ENCODE measurements at regions not wholly inside any gene's neighbourhood (a gene's known extent, or its start where the extent isn't known, plus 50 kb on each side); places are given as distances from the start of the nearest gene placed in this dataset.

GRCh38 chr20:39946053-39946810, 742.8 kb downstream of the MAFB start:
- DNase-seq (ENCODE audit: low read depth in 4 of 4, low spot score in 1 of 4): no peak

- no peak for DNase-seq (ENCODE audit: low read depth in 4 of 4, low spot score in 1 of 4)
These were observed 744.2 kb downstream of the MAFB start for GRCh38 chr20:39944861-39945260.

DNA sequence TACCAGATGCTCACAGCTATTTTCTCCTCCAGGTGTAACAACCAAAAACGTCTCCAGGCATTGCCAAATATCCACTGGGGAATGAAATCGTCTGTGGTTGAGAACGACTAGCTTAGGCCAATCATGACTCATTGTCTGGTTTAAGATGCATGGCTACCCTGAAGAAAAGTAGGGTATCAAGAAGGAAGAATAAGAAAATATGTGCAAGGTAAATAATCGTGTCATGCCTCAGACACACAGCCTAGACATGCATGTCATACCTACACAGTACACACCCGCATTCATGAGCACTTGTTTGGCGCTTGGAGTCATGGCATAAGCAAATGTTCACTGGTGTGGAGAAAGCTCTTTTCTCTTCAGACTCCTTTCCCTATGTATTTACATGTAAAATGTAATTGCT, 745.7 kb downstream of the MAFB start:
- DNase-seq (ENCODE audit: low read depth in 4 of 4, low spot score in 1 of 4): no peak

GRCh38 chr20:39941245-39941644, 747.8 kb downstream of the MAFB start:
- DNase-seq (ENCODE audit: low read depth in 4 of 4, low spot score in 1 of 4): no peak

- no peak for DNase-seq (ENCODE audit: low read depth in 4 of 4, low spot score in 1 of 4)
These were observed 749.7 kb downstream of the MAFB start for GRCh38 chr20:39939241-39939865.

DNA sequence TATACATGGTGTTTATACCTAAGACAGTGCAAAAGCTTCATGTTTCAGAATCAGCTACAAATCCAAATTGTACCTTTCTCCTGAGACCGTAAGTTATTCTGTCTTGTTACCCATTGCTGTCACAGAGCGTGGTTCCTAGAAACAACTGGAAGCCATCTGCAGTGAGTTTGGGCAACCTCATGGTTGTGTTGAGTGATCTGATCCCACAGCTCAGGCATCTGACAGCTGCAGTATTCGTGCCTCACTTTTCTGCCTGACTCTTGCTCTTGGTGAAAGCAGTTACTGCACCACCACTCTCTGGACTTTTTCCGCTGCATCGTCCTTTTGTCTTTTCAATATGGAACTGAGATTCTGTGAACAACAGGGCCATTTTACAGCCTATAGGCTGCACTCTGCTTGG, 752.6 kb downstream of the MAFB start:
- DNase-seq (ENCODE audit: low read depth in 4 of 4, low spot score in 1 of 4): no peak

- DNase-seq (ENCODE audit: low read depth in 4 of 4, low spot score in 1 of 4): no peak
These were observed 753.1 kb downstream of the MAFB start for GRCh38 chr20:39935901-39936300.

DNA sequence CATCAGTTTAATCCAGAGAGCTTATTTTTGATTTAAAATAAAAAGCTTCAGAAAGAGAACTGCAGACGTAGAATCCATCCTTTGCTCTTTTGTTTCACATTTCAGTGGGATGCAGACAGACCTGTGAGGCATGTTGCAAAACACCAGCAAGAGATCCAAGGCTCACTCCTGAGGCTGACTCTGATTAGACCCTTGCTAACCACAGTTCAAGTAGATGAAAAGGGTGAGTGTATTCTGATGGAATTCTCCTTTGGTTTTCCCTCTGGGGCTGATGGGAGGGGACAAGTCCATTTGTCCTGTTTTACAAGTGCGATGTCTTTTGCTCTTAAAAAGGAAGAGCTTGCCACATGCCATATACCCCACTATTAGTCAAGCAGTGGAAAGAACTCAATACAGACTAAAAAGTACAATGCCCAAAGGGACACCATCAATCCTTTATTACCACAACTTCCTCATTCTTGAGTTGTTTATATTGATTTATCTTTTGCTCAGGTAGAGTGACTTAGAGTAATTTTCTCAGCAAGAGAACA, 772.7 kb downstream of the MAFB start:
- no peak for DNase-seq (ENCODE audit: low read depth in 4 of 4, low spot score in 1 of 4)

- DNase-seq (ENCODE audit: low read depth in 4 of 4, low spot score in 1 of 4): no peak
These were observed 775.8 kb downstream of the MAFB start for GRCh38 chr20:39913274-39913673.

DNA sequence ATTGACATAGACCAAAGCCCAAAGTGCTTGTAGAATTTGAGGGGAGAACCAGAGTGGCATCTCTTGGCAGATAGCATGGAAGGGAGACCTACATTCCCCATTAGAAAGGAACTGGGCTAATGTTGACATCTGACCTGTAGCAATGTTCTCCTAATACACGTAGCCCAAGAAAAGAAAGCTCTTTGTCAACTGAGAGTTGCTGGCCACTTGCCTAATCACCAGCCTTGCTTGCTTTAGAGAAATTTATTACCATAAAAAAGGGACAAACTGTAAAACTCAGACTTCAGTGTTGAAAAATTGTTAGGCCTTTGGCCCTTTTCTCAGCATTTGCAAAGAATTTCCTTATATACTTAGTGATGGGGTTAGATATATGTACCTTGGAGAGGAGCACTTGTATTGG, 777.5 kb downstream of the MAFB start:
- DNase-seq (ENCODE audit: low read depth in 4 of 4, low spot score in 1 of 4): no peak

- no peak for DNase-seq (ENCODE audit: low read depth in 4 of 4, low spot score in 1 of 4)
These were observed 778.5 kb downstream of the MAFB start for GRCh38 chr20:39910536-39910935.

DNA sequence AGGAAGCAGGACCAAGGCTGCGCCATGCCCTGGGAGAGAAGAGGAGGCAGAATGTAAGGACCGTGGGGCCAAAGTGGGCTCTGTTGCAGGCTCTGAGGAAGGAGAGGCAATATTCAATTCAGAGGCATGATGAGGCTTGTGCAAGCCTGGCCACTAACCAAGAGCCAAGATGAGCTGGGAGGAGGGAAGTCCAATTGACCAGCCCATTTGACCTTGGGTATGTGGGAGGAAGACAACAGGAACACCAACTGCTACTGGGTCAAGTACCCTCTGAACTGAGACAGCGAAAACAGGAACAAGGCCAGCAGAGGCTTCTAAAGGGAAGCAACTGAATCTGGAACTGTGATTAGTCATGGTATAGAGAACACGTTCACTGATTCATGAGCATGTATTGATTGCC, 779.6 kb downstream of the MAFB start:
- no peak for DNase-seq (ENCODE audit: low read depth in 4 of 4, low spot score in 1 of 4)

DNA sequence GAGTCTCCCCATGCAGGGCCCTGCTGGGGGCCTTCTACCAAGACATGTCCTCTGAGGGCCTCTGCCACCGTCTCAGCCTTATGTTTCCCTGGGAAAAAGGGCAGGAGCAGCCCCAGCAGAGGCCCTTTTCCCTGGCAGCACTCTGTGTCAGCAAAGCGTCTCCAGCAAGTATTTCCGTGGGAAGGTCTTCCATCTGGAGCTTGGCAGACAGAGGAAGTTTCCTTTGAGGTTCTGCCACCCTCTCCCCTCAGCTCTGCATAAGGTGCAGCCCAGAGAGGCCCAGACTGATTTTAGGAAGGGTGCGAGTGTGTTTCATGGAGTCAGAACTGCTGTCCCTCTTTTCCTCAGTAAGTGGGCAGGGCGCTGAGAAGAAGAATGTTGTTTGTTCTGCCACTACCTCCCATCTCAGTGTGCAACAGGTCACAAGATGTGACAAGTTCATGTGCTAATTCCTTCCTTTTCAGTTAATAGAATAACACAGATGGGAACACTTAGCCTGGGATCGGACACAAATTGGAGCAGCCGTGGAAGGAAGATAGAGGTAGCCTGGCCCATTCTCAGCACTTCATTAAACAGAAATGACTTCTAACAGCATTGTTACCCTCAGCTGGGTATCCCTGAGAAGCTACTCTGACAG, 784.4 kb downstream of the MAFB start:
- no peak for DNase-seq (ENCODE audit: low read depth in 4 of 4, low spot score in 1 of 4)

DNA sequence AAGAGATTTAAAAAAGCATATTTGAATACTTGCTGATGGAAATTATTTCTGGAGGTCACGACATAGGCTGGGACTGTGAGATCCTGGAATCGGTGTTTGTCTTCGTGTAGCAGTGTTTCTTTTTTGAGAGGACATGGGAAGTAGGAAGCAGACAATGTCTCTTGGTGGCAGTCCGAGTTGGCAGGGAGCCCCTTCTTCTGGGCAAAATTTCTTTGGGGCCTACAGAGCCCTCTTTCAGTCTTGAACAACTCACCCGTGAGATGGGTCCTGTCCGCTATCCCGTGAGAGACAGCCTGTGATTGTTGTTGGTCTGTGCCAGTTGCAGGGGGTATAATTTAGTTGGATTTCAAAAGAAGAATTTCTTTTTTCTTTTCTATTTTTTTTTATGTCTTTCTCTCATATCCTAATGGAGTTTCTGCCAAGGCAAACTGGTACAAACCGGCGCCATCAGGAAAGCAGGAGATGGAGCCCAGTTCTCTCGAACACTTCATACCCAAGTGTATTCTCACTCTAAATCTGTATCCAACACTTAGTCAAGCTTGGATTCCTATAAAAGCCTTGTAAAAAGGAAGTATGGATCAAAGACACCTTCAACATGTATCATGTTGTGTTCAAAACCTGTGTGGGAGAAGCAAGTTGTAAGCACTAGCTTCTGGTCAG, 785.1 kb downstream of the MAFB start:
- no peak for DNase-seq (ENCODE audit: low read depth in 4 of 4, low spot score in 1 of 4)

GRCh38 chr20:39899881-39900280, 789.2 kb downstream of the MAFB start:
- no peak for DNase-seq (ENCODE audit: low read depth in 4 of 4, low spot score in 1 of 4)

DNA sequence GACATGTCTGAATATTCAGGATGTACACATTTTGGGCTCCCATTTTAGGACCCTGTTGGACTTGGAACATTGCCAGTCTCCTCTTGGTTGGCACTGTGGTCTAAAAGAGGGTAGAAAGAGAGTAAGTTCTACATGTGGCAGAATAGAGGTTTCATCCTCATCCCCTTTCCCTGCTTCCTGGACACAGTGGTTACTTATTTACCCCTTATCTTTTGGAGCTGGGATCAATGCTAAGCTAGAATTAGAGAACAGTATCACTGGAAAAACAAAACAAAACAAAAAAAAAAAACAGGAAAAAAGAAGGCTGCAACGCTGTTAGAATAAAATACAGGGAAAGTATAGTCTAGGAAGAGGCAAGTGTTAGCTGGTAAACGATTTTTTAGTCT, 790.6 kb downstream of the MAFB start:
- DNase-seq (ENCODE audit: low read depth in 4 of 4, low spot score in 1 of 4): no peak

DNA sequence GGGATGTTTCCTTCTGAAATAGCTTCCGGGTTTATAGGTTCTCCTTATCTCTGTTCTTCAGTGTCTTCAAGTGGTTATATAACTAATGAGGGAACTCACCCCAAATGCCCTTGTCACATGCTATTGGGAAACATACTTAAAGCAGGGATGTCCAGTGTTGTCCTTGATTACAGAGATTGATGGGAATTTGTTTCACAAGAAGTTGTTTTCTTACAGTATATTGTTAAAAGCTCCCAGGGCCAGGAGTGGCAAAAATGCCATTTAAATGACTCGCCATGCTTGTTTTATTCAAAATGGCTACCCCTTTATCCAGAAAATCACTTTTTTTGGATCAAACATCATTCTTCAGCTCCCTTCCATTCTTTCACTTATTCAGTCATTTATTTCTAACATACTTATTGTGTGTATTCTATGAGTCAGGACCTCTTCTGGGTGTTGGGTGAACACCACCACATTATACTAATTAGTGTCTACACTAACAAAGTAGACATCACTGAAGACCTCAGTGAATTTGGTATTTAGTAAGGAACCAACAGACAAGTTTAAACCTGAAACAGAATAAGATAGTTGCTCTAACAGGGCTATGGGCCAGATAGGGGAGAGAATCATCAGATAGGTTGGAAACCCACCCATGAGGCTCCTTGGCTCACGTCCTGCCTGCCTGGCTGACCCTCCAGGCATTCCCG, 791.1 kb downstream of the MAFB start:
- no peak for DNase-seq (ENCODE audit: low read depth in 4 of 4, low spot score in 1 of 4)

- DNase-seq (ENCODE audit: low read depth in 4 of 4, low spot score in 1 of 4): no peak
These were observed 792.0 kb downstream of the MAFB start for GRCh38 chr20:39897058-39897457.

DNA sequence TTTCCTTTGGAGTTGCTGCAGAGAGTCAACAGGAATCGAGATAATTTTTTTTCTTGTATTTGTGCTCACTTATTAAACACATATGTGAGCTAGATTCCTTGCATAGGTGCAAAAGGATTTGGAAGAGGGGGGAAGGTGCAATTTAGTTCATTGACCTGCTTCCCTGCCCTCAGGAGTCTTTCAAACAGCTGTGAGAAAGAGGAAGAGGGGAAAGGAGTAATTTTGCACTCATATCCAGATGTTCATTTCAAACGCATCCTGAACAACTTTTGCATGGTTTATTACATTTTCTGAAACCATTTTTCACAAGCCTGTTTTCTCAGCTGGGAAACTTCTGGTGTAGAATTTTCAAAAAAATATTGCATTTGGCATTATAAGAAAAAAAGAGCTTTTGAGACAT, 795.0 kb downstream of the MAFB start:
- DNase-seq (ENCODE audit: low read depth in 4 of 4, low spot score in 1 of 4): no peak

DNA sequence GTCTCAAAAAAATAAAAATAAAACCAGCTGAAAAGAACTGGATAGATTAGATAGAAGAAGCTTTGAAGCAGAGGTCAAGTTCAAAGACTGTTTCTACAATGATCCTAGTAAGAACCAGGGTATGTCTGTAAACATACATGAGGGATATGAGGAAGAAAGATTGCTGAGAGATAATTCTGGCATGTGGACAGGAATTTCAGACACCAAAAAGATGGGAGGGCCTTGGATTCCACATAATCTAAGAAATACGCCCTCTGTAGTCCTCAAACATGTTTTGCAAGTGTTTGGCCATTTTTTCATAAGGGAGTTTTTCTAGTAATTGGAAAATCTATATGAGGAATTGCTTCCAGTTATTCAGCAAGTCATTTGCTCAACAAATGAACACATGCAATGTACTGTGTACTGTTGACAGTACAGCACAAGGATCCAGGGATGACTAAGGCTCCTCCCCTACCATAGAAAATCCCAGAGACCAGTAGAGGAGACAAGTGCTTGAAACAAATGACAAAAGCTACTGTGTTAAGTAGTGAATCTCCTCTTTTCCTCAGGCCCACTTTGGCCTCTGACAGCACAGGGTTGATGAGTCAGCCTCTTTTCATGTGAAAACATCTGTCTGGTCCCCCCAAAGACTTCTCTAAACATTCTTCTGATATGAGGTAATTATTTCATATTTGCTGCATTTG, 795.9 kb downstream of the MAFB start:
- DNase-seq (ENCODE audit: low read depth in 4 of 4, low spot score in 1 of 4): no peak

GRCh38 chr20:39890697-39891096, 798.3 kb downstream of the MAFB start:
- no peak for DNase-seq (ENCODE audit: low read depth in 4 of 4, low spot score in 1 of 4)
